Epithelial cell of esophagus (primary cell): ENCODE measurements at regions not wholly inside any gene's neighbourhood (a gene's known extent, or its start where the extent isn't known, plus 50 kb on each side); places are given as distances from the start of the nearest gene placed in this dataset.

ENCODE experiments used
- DNase-seq: peaks from one replicate; pipeline ENCODE4 v3.0.0; 2010; ENCODE audit warnings: low read depth
- H3K4me3 ChIP-seq: 2 replicates; pipeline ENCODE4 v1.5.1; 2011; ENCODE audit warnings: mild to moderate bottlenecking, low read length, control low read depth
- TF ChIP-seq, protein P1 (sequence below): IDR thresholded peaks from 2 replicates; pipeline ENCODE4 v1.5.1; 2011; ENCODE audit warnings: low read depth, mild to moderate bottlenecking, low read length, control low read depth, inconsistent platforms; ENCODE audit not compliant: insufficient read depth; ENCODE audit errors: missing control alignments

DNA sequence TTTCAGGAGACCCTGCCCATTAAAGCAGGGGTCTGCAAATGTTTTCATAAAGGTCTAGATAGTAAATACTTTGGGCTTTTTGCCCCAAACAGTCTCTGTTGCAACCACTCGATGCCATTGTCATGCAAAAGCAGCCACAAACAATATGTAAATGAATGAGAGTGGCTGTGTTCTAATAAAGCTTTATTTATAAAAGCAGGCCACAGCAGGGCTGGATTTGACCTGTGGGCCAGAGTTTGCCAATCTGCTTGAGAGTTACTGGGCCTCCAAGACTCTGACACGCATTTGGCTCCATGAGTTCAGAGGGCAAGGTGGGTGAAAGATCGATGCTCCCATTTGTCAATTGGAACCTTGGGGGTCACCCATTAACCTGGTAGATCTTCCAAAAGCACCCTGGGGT, 217.3 kb upstream of the SDK2 start:
- TF ChIP-seq, protein P1, sequence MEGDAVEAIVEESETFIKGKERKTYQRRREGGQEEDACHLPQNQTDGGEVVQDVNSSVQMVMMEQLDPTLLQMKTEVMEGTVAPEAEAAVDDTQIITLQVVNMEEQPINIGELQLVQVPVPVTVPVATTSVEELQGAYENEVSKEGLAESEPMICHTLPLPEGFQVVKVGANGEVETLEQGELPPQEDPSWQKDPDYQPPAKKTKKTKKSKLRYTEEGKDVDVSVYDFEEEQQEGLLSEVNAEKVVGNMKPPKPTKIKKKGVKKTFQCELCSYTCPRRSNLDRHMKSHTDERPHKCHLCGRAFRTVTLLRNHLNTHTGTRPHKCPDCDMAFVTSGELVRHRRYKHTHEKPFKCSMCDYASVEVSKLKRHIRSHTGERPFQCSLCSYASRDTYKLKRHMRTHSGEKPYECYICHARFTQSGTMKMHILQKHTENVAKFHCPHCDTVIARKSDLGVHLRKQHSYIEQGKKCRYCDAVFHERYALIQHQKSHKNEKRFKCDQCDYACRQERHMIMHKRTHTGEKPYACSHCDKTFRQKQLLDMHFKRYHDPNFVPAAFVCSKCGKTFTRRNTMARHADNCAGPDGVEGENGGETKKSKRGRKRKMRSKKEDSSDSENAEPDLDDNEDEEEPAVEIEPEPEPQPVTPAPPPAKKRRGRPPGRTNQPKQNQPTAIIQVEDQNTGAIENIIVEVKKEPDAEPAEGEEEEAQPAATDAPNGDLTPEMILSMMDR = no peak
- DNase-seq = no peak
- no peak overlapping the region for H3K4me3 ChIP-seq

DNA sequence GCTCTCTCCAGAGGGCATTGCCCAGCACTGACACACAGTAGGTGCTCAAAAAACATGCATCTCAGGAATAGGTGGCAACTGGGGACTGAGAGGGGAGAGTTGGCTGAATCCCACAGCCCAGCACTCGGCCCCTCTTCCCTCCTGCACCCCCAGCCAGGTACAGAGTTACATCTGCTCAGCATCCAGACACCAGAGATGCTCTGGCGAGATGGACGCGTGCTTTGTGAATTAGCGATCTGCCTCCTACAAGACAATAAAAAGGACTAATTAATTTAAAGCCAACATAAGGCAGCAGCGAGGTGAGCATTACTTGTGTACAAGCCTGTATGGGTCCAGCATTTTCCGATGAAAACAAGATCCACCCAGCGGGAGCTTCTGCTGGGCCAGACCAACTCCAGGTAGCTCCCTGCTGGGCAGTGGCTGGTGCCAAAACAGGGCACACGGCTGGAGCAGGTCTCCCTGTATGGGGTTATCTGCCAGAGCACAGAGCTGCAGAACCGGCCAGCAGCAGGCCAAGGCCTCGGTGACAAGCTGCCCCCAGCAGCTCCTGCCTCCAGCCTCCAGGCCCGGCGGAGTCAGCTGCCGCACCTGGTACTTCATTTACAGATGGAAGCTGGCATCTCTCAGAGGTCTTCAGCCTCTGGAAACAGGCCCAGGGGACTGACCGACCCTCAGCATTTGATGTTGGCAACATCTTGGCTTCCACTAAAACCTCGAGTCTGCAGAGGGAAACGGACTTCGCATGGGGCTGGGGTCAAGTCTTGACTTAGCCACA, 219.7 kb upstream of the SDK2 start:
- no peak overlapping the region for H3K4me3 ChIP-seq
- TF ChIP-seq, protein P1 = no peak
- DNase-seq = no peak

DNA sequence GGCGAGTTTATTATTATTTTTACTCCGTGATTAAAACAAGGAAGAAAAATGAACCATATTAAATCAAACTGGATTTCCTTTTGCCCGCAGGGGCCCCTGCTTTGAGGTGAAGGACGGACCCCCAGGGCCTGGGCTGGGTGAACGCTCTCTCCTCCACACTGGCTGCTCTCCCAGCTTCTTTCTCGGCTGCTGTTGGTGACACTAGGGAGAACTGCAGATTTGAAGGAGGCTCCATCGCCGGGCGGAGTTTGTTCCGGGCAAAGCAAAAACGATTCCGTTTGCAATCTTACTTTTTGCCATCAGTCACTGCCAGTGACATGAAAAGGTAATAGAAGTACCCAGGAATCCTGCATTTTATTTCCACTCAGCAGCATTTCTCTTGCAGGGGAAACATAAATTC, 221.6 kb upstream of the SDK2 start:
- no peak overlapping the region for H3K4me3 ChIP-seq
- TF ChIP-seq, protein P1 = no peak
- DNase-seq = no peak

DNA sequence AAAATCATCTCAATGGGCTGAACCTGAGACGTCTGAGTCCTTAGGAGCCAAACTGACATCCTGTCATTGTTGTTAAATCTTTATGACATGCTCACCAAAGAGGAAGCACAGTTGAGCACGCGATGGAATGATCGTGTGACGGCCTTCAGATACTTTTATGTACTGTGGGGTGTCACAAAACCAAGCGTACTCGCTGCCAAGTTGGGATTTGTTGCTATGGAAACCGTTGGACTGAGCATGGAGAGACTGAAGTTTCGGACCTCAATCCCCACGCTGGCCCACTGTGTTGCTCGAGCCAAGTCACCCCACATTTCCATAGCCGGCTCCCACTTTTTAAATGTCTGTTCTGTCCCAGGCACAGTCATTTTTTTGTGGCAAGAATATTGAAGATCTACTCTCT, 222.8 kb upstream of the SDK2 start:
- H3K4me3 ChIP-seq = no peak overlapping the region
- no peak for DNase-seq
- TF ChIP-seq, protein P1 = no peak

DNA sequence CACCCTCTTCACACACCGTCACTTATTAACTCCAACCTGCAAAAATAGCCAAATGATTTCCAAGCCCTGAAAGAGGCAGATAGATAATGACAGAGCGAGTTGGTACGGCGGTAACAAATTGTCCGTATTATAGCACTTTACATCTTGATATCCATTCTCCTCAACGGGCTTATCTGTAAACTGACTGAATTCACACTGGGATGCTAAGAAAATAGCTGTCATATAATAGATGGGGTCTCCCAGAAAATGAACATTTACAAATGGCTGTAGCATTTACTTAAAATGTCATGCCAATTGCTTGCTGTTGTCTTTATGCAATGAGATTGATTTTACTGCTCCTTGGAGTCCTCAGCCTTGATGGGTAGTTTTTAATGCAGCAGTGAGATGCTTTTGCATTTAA, 225.8 kb upstream of the SDK2 start:
- H3K4me3 ChIP-seq = no peak overlapping the region
- DNase-seq = no peak
- TF ChIP-seq, protein P1 = no peak

DNA sequence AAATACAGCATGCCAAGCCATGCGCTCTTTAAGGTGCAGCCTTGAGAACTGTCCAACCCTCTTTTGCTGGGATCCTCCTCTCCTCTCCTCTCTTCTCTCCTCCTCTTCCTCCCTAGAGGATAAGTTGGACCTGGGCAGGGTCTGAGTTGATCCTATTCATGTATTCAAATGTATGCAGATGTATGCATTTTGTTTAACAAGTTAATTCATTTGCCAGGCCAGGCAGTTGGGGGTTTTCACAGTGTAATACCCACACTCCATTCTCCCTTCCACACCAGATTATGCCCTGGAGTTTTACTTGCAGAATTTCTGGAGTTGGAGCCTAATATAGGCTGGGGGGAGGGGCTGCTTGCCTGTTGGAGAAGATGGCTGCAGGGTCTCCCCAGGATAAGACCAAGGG, 226.2 kb upstream of the SDK2 start:
- no peak for DNase-seq
- no peak overlapping the region for H3K4me3 ChIP-seq
- TF ChIP-seq, protein P1 = no peak

DNA sequence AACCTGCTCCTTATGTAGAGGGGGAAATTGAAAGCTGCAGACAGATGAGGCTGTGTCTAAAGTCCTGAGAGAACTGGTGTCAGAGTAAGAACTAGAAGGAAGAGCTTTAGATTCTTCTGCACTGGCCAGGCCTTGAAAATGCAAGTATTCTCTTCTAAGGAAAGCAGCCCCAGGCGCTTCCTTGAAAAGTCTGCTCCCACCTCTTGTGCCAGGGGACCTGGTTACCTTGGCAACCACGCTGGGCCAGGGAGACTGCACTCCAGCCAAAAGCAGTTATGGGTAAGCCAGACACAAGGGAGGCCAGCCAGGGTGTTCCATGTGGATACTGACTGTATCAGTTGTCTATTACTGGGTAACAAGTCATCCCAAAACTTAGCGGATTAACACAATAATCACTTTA, 228.6 kb upstream of the SDK2 start:
- no peak for DNase-seq
- H3K4me3 ChIP-seq = no peak overlapping the region
- TF ChIP-seq, protein P1 = no peak
